DMS79 treated with DMSO at 0.1 percent for 48 hours (cell line): ENCODE measurements at regions not wholly inside any gene's neighbourhood (a gene's known extent, or its start where the extent isn't known, plus 50 kb on each side); places are given as distances from the start of the nearest gene placed in this dataset.
"Not testable (repeated sequence)": the region's sequence is repeated elsewhere in the genome, so short reads cannot be mapped to it uniquely, and the experiment has no call there.

Experiments
- DNase-seq: peaks from one replicate; lab custom pipeline; 2025; lab: John Stamatoyannopoulos, UW

DNA sequence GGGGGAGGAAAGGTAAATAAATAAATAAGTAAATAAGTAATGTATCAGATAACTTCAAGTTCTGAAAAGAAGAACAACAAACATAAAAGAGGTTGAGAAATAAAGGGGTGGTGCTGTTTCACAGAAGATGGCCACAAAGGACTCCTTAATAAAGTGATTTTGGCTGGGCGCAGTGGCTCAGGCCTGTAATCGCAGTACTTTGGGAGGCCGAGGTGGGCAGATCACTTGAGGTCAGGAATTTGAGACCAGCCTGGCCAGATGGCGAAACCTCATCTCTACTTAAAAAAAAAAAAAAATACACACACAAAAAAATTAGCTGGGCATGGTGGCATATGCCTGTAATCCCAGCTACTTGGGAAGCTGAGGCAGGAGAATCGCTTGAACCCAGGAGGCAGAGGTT lies 315.5 kb downstream of the MIAT start:
- DNase-seq = not testable (repeated sequence)

- DNase-seq = no peak
Observed at GRCh38 chr22:26974034-26974433, 316.6 kb downstream of the MIAT start.

DNA sequence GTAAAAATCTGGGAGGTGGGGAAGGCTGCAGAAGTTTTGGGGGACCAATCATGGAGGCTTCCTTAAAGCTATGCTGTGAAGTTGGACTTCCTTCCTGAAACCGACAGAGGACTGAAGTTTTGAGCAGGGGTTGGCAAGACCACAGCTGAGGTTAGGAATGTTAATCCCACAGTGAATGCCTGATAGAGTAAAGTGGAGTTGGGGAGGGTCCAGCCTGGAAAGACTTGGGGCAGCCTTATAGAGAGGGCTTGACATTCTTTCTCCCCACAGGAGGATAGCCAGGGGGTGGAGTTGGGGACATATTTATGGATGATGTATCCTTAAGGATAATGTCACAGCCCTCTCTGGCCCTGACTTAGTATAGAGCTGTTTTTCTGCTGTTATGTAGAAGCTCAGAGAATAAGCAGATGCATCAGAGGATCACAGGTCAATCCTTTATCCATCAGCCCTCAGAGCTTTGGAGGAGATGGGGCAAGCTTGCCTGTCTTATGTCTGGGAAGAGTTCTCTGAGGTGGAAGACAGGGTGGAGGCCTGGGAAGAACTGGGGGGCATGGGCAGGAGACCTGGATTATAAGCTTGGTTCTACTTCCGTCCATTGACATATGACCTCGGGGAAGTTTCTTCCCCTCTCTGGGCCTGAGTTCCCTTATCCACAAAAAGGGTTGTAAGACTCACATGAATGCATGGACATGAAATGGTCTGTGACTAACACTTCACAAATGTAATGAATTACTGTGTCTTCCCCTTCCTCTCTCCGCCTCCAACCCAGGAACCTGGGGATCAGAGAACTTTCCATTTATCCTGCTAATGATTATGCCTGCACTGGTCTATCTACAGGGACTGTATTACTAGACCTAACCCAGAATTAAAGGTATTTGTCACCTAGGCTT lies 317.8 kb downstream of the MIAT start:
- no peak for DNase-seq

DNA sequence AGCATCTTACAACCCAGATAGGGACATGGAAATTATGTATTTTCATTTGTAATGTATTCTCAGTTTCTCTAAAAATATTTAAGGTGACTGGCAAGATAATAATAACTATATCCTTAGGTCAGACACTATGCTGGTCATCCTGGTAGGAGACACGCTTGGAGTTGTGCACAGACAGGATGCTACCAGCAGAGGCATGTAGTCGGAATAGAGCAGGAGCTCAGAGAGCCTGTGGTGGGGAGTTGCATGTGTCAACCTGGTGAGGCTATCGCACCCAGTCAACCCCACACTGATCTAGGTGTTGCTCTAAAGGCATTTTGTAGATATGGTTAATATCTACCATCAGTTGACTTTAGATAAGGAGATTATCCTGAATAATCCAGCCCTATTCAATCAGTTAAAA lies 318.5 kb downstream of the MIAT start:
- no peak for DNase-seq

DNA sequence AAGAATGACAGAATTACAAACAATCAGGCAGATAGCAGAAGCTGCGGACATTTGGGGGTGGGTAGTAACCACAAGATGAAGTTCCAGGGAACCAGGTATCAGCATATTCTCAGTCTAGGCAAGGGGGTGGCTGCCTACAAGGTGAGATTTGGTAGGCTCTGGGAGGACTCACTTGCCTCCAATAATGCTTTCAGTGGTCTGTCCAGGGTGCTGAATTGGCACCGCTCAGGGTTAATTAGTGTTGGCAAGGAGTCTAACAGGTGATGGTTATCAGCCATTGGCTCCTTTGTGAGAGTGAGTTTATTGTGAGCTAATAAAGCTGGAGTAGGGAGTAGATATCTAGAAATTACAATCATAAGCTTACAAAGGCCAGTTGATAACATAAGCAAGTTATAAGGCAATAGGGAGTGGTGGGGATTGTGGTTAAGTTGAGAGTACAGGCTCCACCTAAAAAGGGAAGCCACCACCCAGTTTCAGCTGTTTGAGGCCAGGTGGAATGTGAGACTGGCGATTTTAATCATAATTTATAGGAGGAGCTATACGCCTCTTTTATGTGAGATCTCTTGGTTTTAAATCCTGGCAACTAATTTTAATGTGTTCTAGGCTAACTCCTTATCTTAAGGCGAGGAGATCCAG lies 320.5 kb downstream of the MIAT start:
- DNase-seq = no peak

DNA sequence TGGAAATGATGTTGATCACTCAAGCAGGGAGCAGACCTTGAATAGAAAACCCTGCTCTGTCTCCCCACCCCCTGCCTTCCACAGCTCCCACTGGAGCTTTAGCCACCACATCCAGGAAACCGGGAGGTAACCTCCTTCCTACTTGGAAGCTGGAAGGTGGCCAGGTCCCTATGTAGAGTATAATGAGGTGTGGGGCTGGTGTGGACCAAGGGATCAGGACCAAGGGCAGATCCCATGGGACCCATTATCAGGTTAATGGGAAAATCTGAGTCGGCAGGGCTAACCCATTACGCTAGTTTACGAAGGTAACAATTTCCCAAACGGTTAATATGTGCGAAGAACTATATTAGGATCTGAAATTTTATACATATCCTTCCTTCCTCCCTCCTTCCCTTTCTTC lies 321.9 kb downstream of the MIAT start:
- no peak for DNase-seq

- DNase-seq = no peak
Observed at GRCh38 chr22:26981111-26981510, 323.7 kb downstream of the MIAT start.

GRCh38 chr22:26981541-26981940 lies 324.2 kb downstream of the MIAT start:
- no peak for DNase-seq

GRCh38 chr22:26983311-26983710 lies 325.9 kb downstream of the MIAT start:
- no peak for DNase-seq

DNA sequence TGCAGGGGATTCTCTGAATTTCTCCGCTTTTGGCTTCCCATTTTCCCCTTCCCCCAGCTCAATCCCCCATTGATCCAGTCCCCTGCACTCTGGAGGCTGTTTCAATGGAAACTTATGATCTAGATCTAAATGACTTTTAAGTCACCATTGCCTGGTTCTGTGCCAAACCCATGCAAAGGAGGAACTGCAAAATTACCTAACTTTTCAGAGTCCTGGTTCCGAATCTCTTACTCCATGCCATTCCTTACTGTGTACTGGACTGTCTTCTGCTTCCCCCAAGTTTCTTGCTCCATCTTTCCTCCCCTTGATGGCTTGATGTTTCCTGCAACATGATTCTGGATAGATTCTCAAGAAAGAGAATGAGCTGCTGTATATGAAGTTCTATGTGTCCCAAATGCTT lies 327.8 kb downstream of the MIAT start:
- DNase-seq = no peak

DNA sequence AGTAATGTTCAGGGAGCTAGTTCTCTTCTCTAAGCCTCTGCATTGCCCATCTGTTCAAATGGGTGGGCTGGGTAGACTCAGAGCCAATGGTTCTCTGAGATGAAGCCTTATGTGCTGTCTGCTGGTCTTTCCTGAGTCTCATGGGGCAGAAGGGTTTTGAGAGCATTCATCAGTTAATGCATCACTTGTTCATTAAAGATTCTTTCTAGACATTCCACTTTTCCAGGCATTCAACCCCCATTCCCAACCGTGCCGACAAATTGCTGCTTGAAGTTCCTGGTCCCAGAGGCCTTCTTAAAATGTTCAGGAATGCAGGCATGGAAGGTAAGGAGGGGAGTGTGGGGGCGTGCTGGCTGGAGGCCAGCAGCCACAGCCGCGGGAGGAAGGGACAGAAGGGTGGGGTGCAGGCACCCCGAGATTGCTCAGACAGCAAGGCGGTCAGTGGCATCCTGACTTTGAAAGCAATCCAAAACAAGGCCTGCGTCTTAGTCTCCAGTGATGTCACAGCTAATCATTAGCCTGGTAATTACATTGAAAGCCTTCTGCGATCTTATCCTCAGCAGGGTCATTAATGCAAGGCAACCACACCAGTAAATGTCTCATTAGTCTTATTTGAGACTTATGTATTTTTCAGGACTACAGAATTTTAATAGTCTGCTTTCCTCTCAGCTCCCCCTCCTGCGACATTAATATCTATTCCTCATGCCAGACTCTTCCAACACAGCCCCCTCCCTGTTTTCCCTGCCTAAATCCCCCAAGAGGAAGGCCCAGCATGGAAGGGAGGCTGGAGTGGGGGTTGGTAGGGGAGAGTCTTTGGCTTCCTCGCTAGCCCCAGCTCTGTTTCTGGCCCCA lies 328.8 kb downstream of the MIAT start:
- DNase-seq = no peak

- DNase-seq = no peak
Observed at GRCh38 chr22:26986884-26987283, 329.5 kb downstream of the MIAT start.

DNA sequence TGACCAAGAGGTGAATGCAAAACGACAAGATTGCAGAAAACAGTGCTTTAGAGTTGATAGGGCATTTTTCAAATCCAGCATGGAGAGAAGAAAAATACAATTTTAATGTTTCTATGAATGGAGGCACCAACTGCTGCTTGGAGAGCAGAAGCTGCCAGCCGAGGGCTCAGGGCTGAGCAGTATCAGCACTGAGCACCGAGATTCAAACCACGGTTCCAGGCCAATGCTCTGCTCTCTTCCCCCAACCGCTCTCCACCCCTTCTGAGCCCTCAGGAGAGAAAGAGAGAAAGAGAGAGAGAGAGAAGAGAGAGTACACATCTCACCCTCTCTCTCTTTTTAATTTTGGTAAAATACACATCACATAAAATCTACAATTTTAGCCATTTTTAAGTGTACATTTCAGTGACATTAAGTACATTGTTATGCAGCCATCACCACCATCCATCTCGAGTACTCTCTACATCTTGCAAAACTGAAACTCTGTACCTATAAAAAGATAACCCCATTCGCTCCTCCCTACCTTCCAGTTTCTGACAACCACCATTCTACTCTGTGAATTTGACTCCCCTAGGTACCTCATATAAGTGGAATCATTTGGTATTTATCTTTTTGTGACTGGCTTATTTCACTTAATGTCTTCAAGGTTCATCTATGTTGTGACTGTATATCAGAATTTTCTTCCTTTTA lies 333.3 kb downstream of the MIAT start:
- DNase-seq = no peak

- no peak for DNase-seq
Observed at GRCh38 chr22:26992556-26992955, 335.2 kb downstream of the MIAT start.

DNA sequence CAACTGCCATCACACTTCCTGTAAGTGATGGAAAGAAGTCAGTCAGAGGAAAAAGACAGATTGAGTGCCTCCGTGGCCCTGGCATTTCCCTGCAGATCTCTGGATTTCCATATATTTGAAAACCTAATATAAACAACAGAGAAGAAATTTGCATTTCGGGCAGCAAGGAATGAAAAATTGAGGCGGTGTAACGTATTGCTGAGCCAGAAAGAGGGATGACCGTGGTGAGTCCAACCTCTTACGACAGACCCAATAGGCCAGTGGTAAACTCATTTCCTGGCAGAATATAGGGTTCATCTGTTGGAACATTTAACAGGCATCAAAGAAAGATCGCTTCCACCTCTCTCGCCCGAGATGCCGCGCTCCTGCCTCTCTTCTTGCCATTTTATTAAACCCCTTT lies 336.5 kb downstream of the MIAT start:
- no peak for DNase-seq

DNA sequence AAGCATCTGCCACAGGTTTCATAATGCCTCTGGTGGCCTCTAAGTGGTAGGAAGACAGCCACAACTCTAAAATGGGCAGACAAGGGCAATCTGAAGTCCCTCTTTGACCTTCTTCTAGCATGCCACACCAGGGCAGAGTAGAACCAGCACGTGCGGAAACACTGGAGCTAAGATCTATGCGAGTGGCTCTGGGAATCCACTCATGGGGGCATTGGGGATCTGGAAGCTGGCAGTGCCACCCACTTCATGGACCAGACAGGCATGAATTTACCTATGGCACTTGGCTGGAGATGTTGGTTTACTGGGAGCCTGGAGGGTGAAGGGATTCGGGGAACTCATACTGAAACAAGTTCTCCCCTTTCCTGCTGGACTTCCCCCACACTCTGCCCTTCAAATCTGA lies 337.4 kb downstream of the MIAT start:
- no peak for DNase-seq

- no peak for DNase-seq
Observed at GRCh38 chr22:26995235-26995634, 337.8 kb downstream of the MIAT start.

DNA sequence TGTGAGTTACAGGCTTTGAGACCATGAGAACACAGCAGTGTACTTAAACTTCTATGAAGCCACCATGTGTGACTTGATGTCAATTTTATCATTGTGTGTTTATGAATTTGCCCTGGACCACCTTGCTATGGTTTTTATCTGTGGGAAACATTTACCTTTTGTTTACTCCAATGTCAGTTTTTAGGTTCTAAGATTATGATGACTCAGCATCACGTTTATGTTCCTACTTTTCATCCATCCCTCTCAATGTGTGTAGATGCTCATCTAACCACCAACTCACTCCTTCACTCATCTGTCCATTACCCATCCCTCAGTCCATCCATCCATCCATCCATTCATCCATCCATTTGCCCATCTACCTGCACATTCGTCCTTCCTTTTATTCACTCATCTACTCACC lies 338.8 kb downstream of the MIAT start:
- DNase-seq = no peak

DNA sequence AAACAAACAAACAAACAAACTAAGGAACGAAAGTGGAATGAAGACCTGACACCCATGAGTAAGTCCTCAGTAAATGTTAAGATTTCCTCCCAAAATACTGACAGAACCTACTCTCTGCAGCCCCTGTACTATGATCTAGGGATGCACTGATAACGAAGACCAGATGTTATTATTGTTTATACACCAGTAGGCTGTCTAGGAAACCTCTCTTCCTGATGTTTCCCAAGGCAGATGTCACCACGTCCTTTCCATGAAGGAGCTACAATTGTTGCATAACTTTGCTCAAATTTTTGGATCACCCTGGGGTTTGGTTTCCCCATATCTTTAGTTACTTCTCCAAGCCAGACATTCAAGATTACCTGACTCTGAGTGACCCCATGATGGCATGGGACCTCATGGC lies 340.7 kb downstream of the MIAT start:
- no peak for DNase-seq

GRCh38 chr22:26998716-26999115 lies 341.3 kb downstream of the MIAT start:
- DNase-seq = no peak

- no peak for DNase-seq
Observed at GRCh38 chr22:27003297-27003696, 345.9 kb downstream of the MIAT start.

- DNase-seq = no peak
Observed at GRCh38 chr22:27004434-27004833, 347.0 kb downstream of the MIAT start.
